T-cell (primary cell): ENCODE measurements at regions not wholly inside any gene's neighbourhood (a gene's known extent, or its start where the extent isn't known, plus 50 kb on each side); places are given as distances from the start of the nearest gene placed in this dataset.
A peak's percentile ranks its signal among the peaks of the same experiment; 100 is the strongest.

ENCODE experiments used
- ATAC-seq, 4 experiments: fragments of 200-7000 bp in 3 of 4; fragments of 150-1000 bp in 1 of 4; cut with Tn5 transposase; replicated peaks in 1 of 4; 1 replicate in 3 of 4; 2 replicates in 1 of 4; pipeline ENCODE4 v1.10.0; 2021; ENCODE audit warnings: moderate library complexity in 3 of 4, mild to moderate bottlenecking in 2 of 4, moderate number of reproducible peaks in 1 of 4
- CTCF ChIA-PET, 2 donors: fragments of 300-600 bp; sonication (Branson Sonifier 250); formaldehyde crosslinking; loops; one replicate each; lab custom pipeline; 2022; ENCODE audit warnings: antibody characterized with exemption in 2 of 2; lab: Charles Lee
- POLR2A ChIA-PET, 2 donors: fragments of 300-600 bp; sonication (Branson Sonifier 250); formaldehyde crosslinking; loops; one replicate each; lab custom pipeline; 2022; ENCODE audit warnings: antibody characterized with exemption in 2 of 2; lab: Charles Lee
- DNase-seq, 35 experiments: peaks; one replicate each; pipeline versions ENCODE4 v3.0.0 to v3.0.0-alpha.2; 2013 to 2023
- H3K27ac ChIP-seq: one replicate; pipeline ENCODE4 v1.5.1; 2013; ENCODE audit warnings: low read length
- H3K27me3 ChIP-seq, 2 experiments: replicated peaks in 1 of 2; 1 replicate in 1 of 2; 2 replicates in 1 of 2; pipeline versions ENCODE4 v1.6.1 to v1.7.0; 2013; ENCODE audit warnings: low read length in 1 of 2, mixed read lengths in 1 of 2; ENCODE audit not compliant: control insufficient read depth in 2 of 2, insufficient read depth in 2 of 2; ENCODE audit errors: extremely low read depth in 1 of 2
- H3K36me3 ChIP-seq, 2 donors: 1 replicate in 1 of 2; 2 replicates in 1 of 2; pipeline versions ENCODE4 v1.6.1 to v1.7.0; 2013; ENCODE audit warnings: low read length in 1 of 2; ENCODE audit not compliant: control insufficient read depth in 2 of 2, insufficient read depth in 1 of 2; ENCODE audit errors: extremely low read depth in 1 of 2
- H3K4me1 ChIP-seq, 2 experiments: 1 replicate in 1 of 2; 2 replicates in 1 of 2; pipeline versions ENCODE4 v1.6.1 to v1.7.0; 2013; ENCODE audit warnings: low read length in 2 of 2, mixed read lengths in 1 of 2; ENCODE audit not compliant: insufficient read depth in 2 of 2, control insufficient read depth in 1 of 2; ENCODE audit errors: extremely low read depth in 1 of 2
- H3K4me3 ChIP-seq, 2 donors: 1 replicate in 1 of 2; 2 replicates in 1 of 2; pipeline versions ENCODE4 v1.5.1 to v1.7.0; 2013; ENCODE audit warnings: mild to moderate bottlenecking in 2 of 2, low read length in 1 of 2, moderate library complexity in 1 of 2; ENCODE audit not compliant: control insufficient read depth in 1 of 2; ENCODE audit errors: extremely low read depth in 1 of 2
- H3K9me3 ChIP-seq: 2 replicates; pipeline ENCODE4 v1.7.0; 2013
- H3K27ac Mint-ChIP-seq, 2 donors: one replicate each; pipeline ENCODE4 v1.8.0; 2020 to 2021; ENCODE audit warnings: mild to moderate bottlenecking in 2 of 2, mixed read lengths in 2 of 2
- H3K27me3 Mint-ChIP-seq, 2 donors: one replicate each; pipeline ENCODE4 v1.8.0; 2021 to 2022; ENCODE audit warnings: mixed read lengths in 2 of 2
- H3K36me3 Mint-ChIP-seq: one replicate; pipeline ENCODE4 v1.8.0; 2021; ENCODE audit warnings: mixed read lengths
- H3K4me1 Mint-ChIP-seq, 3 donors: one replicate each; pipeline ENCODE4 v1.8.0; 2020 to 2022; ENCODE audit warnings: mixed read lengths in 3 of 3, mild to moderate bottlenecking in 1 of 3
- H3K4me3 Mint-ChIP-seq, 3 donors: one replicate each; pipeline ENCODE4 v1.8.0; 2020 to 2022; ENCODE audit warnings: mild to moderate bottlenecking in 3 of 3, mixed read lengths in 3 of 3, moderate library complexity in 3 of 3
- H3K9me3 Mint-ChIP-seq, 3 donors: one replicate each; pipeline ENCODE4 v1.8.0; 2020 to 2022; ENCODE audit warnings: mixed read lengths in 3 of 3
- WGBS: methylation state at CpG from one replicate; pipeline ENCODE4 v1.1.5; 2013; ENCODE audit warnings: missing lambda C conversion rate; ENCODE audit not compliant: insufficient coverage; 5-methylcytosine and 5-hydroxymethylcytosine counted together

DNA sequence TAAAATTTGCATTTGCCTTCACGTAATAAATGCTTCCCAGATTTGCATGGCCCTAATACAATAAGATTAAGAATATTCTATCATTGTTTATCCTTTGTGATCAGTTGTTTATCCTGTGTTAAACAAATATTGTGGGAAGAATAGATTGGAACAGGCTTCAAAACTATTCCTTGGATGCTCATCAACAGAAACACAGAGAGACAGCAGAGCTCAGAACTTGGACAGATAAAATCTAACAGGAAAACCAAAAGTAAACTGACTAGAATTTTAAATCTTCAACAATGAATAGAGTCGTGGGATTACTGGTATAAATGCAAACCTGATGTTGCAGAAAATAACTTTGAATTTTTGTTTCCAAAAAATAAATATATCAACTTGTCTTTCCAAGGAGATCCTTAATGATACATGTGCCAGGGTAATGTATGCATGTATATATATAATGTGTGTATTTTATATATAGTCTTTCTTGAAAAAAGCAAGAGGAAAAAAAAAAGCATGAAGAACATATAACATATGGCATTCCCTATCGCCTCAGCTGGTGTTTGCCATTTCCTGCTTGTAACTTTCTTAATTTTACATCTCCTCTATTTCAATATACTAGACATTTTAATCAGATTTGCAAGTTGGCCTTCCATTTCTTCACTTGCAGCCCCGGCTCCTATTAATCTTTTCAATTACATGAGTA is 59.9 kb upstream of the TANK start:
- Mint-ChIP-seq H3K27ac (no peak overlapping the region), H3K36me3 (peaks cover 3% of the 10 kb centered on the region), H3K9me3 (peaks cover 0 to 6% (median 0%) of the 10 kb centered on the region in 3 donors), H3K4me1 (peaks cover 5 to 9% (median 5%) of the 10 kb centered on the region in 3 donors), H3K27me3 (no peaks in the 10 kb centered on the region), H3K4me3 (no peak overlapping the region)
- H3K36me3 ChIP-seq, result no peaks in the 10 kb centered on the region
- H3K4me3 ChIP-seq, result no peak overlapping the region
- H3K27ac ChIP-seq, result no peak overlapping the region
- no peaks in the 10 kb centered on the region for H3K4me1 ChIP-seq
- H3K9me3 ChIP-seq, result no peaks in the 10 kb centered on the region
- no peak for DNase-seq
- ChIA-PET POLR2A (no interaction called here), CTCF (no interaction called here)
- ATAC-seq, result no peak
- no CpG with 5 or more reads among the region's 4 CpGs for WGBS
- H3K27me3 ChIP-seq, result no peaks in the 10 kb centered on the region

DNA sequence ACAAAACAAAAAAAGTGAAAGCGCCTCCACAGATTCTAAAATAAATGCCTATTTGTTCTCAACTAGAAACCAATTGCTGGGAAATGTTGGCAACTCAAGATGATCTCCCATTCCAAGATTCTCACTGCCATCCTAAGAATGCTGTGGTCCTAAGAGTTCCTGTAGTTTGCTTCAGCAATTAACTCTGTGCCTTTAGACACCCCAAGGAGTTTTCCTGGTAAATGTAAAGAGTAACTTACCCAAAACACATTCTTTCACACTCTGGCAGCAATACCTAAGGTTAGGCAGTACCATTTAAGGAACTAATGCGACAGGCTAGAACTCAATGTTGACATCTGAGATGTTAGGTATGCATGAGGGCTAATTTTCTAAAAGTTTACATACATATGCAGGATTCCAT is 58.8 kb upstream of the TANK start:
- peaks cover 0 to 6% (median 0%) of the 10 kb centered on the region in 3 donors for H3K9me3 Mint-ChIP-seq
- CTCF ChIA-PET, result interaction anchor here in 1 of 2 donors (0.6 kb wide), 1 partner anchor 11 kb away, joined by 3 read pairs; no protein-coding TSS in a partner anchor

DNA sequence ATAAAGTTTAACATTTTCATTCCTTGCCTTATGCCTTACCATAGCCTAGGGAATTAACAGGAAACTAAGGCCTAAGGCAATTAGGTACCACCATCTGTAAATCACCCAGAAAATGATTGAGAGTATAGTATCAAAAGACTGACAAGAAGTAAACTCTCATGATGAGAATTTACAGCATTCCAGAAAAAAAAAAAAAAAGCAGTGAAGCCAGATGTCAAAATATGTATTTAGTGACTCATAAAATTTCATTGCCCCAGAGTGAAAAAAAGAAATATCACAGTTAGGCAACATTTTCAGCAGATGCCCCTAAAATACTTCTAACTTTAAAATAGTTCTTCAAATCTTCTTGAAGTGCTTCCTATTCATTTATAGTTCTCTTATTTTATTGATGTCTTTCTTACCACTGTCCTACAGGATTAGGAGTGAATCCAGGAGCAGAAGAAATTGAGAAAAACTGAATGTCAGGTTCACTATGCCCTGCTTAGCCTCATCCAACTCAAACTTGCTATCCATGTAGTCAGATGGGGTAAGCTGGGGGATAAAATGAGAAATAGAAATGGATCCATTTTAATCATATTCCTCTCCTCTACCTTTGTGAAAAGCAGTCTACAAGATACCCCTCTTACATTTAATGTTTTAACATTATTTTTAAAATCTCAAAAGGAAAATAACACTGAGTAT is 57.3 kb upstream of the TANK start:
- no peak for ATAC-seq
- DNase-seq, result no peak
- H3K4me3 ChIP-seq, result no peak overlapping the region
- ChIA-PET CTCF (interaction anchor here in 1 of 2 donors (0.6 kb wide), 1 partner anchor 25 kb away, joined by 5 read pairs; no protein-coding TSS in a partner anchor), POLR2A (no interaction called here)
- Mint-ChIP-seq H3K9me3 (peaks cover 0 to 6% (median 0%) of the 10 kb centered on the region in 3 donors), H3K27ac (no peak overlapping the region), H3K27me3 (no peaks in the 10 kb centered on the region), H3K4me3 (no peak overlapping the region), H3K36me3 (peaks cover 3% of the 10 kb centered on the region), H3K4me1 (peaks cover 5 to 9% (median 5%) of the 10 kb centered on the region in 3 donors)
- H3K27ac ChIP-seq, result no peak overlapping the region
- no peaks in the 10 kb centered on the region for H3K27me3 ChIP-seq
- no peaks in the 10 kb centered on the region for H3K4me1 ChIP-seq
- H3K36me3 ChIP-seq, result no peaks in the 10 kb centered on the region
- no peaks in the 10 kb centered on the region for H3K9me3 ChIP-seq

More for the DNA sequence above, 58.8 kb upstream of the TANK start:
- Histone ChIP-seq H3K4me3 (no peak overlapping the region), H3K27ac (no peak overlapping the region), H3K9me3 (no peaks in the 10 kb centered on the region), H3K36me3 (no peaks in the 10 kb centered on the region), H3K27me3 (no peaks in the 10 kb centered on the region), H3K4me1 (no peaks in the 10 kb centered on the region)
- Mint-ChIP-seq H3K4me1 (peaks cover 5 to 9% (median 5%) of the 10 kb centered on the region in 3 donors), H3K4me3 (no peak overlapping the region), H3K36me3 (peaks cover 3% of the 10 kb centered on the region), H3K27ac (no peak overlapping the region), H3K27me3 (no peaks in the 10 kb centered on the region)
- POLR2A ChIA-PET, result no interaction called here
- ATAC-seq (no peak), DNase-seq (no peak)
- 80% methylated on average over 1 of the region's 2 CpGs for WGBS

DNA sequence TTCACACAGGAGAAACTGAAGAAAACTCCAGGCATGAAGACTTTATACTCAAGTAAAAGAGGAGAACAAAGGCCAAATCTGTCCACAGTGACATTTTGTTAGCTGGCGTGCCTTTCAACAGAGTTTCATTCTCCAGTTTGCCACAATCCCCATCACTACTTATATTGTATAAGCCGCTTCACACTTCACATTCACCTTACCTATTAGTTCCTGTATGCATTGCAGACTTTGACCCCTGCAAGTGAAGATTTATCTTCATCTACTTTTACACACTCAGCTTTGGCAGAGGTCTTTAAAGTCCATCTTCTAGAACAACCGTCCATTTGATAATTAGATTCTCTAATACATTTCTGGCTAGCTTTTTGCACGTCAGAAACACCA is 56.8 kb upstream of the TANK start:
- Histone ChIP-seq H3K27me3 (no peaks in the 10 kb centered on the region), H3K27ac (no peak overlapping the region), H3K36me3 (no peaks in the 10 kb centered on the region), H3K4me3 (no peak overlapping the region), H3K4me1 (no peaks in the 10 kb centered on the region), H3K9me3 (no peaks in the 10 kb centered on the region)
- 100% methylated on average over 1 of the region's 4 CpGs for WGBS
- Mint-ChIP-seq H3K4me1 (peaks cover 5 to 9% (median 5%) of the 10 kb centered on the region in 3 donors), H3K36me3 (peaks cover 3% of the 10 kb centered on the region), H3K27me3 (no peaks in the 10 kb centered on the region), H3K9me3 (peaks cover 0 to 4% (median 0%) of the 10 kb centered on the region in 3 donors), H3K4me3 (no peak overlapping the region), H3K27ac (no peak overlapping the region)
- POLR2A ChIA-PET, result no interaction called here
- no peak for ATAC-seq
- CTCF ChIA-PET, result no interaction called here
- DNase-seq, result no peak

DNA sequence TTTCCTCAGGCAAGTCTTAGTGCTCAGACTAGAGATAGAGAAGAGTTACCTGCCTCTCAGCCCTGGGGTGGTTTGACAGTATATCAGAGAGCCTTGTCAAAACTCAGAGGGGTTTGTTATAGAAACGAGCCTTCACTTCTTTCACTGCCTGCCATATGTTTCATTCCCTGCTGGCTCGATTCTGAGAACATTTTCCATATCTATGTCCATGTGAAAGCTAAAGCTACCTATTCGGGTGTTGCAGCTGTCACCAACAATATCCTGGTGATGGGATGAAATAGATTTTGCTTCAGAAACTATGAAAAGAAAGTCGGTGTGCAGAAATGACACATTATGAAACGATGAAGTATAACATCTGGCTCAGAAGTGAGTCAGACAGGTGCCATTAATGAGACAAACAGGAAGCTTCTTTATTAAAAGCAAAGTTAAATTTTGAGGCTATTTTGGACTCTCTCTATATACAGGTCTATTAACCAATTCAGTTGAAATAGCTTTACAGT is 56.1 kb upstream of the TANK start:
- Histone ChIP-seq H3K27ac (no peak overlapping the region), H3K4me3 (no peak overlapping the region), H3K4me1 (no peaks in the 10 kb centered on the region), H3K36me3 (no peaks in the 10 kb centered on the region), H3K27me3 (no peaks in the 10 kb centered on the region), H3K9me3 (no peaks in the 10 kb centered on the region)
- no peaks in the 10 kb centered on the region for H3K27me3 Mint-ChIP-seq
- WGBS, result 10% methylated on average over 2 of the region's 5 CpGs
- no peaks in the 10 kb centered on the region for H3K9me3 Mint-ChIP-seq
- CTCF ChIA-PET, result interaction anchor here in 1 of 2 donors (0.6 kb wide), 1 partner anchor 970 kb away, joined by 3 read pairs; no protein-coding TSS in a partner anchor
- H3K4me3 Mint-ChIP-seq, result peak overlapping the region in 1 of 3 donors; percentile 42
- ATAC-seq (peak in 1 of 4 experiments; percentile 46), DNase-seq (no peak)
- POLR2A ChIA-PET, result no interaction called here
- H3K36me3 Mint-ChIP-seq, result no peaks in the 10 kb centered on the region
- peaks cover 5 to 9% (median 5%) of the 10 kb centered on the region in 3 donors for H3K4me1 Mint-ChIP-seq
- no peak overlapping the region for H3K27ac Mint-ChIP-seq

DNA sequence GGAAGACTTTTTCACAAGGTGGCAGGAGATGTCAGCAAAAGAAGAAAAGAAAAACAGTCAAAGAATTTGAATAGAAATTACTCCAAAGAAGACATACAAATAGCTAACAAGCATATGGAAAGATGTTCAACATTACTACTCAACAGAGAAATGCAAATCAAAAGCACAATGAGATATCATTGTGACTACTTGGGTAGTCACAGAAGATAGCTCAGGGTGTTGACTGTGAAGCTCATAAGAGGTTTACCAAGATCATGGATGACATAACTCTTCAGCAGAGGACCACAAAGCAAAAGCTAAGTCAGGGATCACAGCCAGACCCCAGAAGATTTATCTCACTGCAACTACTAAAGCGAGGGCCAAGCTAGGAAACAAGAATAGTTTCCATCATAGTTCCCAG is 53.0 kb upstream of the TANK start:
- CTCF ChIA-PET, result no interaction called here
- H3K4me3 ChIP-seq, result no peak overlapping the region
- H3K27me3 ChIP-seq, result no peaks in the 10 kb centered on the region
- Mint-ChIP-seq H3K4me1 (peaks cover 5 to 6% (median 5%) of the 10 kb centered on the region in 3 donors), H3K36me3 (no peaks in the 10 kb centered on the region), H3K27ac (no peak overlapping the region), H3K27me3 (no peaks in the 10 kb centered on the region), H3K4me3 (no peak overlapping the region), H3K9me3 (no peaks in the 10 kb centered on the region)
- WGBS, result 100% methylated on average over 1 of the region's 1 CpG
- H3K36me3 ChIP-seq, result no peaks in the 10 kb centered on the region
- POLR2A ChIA-PET, result interaction anchor here in 1 of 2 donors (0.6 kb wide), 1 partner anchor 596 kb away, joined by 3 read pairs; no protein-coding TSS in a partner anchor
- ATAC-seq (no peak), DNase-seq (no peak)
- H3K4me1 ChIP-seq, result no peaks in the 10 kb centered on the region
- H3K9me3 ChIP-seq, result no peaks in the 10 kb centered on the region
- no peak overlapping the region for H3K27ac ChIP-seq
